Neutrophil (primary cell): ENCODE measurements at regions not wholly inside any gene's neighbourhood (a gene's known extent, or its start where the extent isn't known, plus 50 kb on each side); places are given as distances from the start of the nearest gene placed in this dataset.

ENCODE experiments used
- H3K27ac ChIP-seq: fragments of 200-600 bp; sonication (generic); 2 replicates; pipeline ENCODE4 v1.5.1; 2016; ENCODE audit warnings: mild to moderate bottlenecking, moderate library complexity
- H3K27me3 ChIP-seq: fragments of 200-600 bp; sonication (generic); 2 replicates; pipeline ENCODE4 v1.6.0; 2016; ENCODE audit warnings: mild to moderate bottlenecking
- H3K36me3 ChIP-seq: fragments of 200-600 bp; sonication (generic); 2 replicates; pipeline ENCODE4 v1.5.1; 2017
- H3K4me1 ChIP-seq, 2 experiments: fragments of 200-600 bp in 1 of 2; sonication (generic) in 1 of 2; 1 replicate in 1 of 2; 2 replicates in 1 of 2; pipeline versions ENCODE4 v1.5.1 to v1.6.1; 2013 to 2016; ENCODE audit warnings: low read depth in 1 of 2, low read length in 1 of 2, mild to moderate bottlenecking in 1 of 2, moderate library complexity in 1 of 2; ENCODE audit not compliant: control insufficient read depth in 1 of 2, insufficient read depth in 1 of 2
- H3K4me3 ChIP-seq, 2 experiments: fragments of 200-600 bp in 1 of 2; sonication (generic) in 1 of 2; 1 replicate in 1 of 2; 2 replicates in 1 of 2; pipeline ENCODE4 v1.5.1; 2013 to 2016; ENCODE audit warnings: low read depth in 1 of 2, low read length in 1 of 2, mild to moderate bottlenecking in 1 of 2, moderate library complexity in 1 of 2
- H3K9me3 ChIP-seq: fragments of 200-600 bp; sonication (generic); 2 replicates; pipeline ENCODE4 v1.5.1; 2016
- TF ChIP-seq, protein P1 (sequence below): fragments of 200-600 bp; sonication (generic); IDR thresholded peaks from 2 replicates; pipeline ENCODE4 v1.5.1; 2016; ENCODE audit warnings: antibody characterized with exemption

DNA sequence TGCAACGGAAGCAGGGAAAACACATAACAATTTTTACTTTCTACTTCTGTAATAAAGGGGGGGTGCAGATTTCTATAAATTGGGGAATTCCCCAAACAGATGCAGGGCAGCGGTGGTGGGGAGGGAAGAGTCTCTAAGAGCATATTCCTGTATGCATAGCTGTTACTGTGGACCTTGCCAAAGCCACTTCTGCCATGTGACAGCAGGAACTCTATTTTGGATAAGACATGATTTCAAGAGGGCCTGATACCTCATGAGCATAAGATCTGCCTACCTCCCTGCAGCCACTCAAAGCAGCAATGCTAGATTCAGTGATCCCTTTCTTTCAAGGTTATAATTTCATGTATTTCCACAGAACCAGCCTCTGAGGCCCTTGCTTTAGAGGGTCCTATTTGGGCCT lies 86.2 kb upstream of the CNKSR3 start:
- Histone ChIP-seq H3K4me3 (no peak overlapping the region), H3K27ac (no peak overlapping the region), H3K36me3 (no peaks in the 10 kb centered on the region), H3K9me3 (no peaks in the 10 kb centered on the region), H3K4me1 (no peaks in the 10 kb centered on the region), H3K27me3 (no peaks in the 10 kb centered on the region)
- TF ChIP-seq, protein P1, sequence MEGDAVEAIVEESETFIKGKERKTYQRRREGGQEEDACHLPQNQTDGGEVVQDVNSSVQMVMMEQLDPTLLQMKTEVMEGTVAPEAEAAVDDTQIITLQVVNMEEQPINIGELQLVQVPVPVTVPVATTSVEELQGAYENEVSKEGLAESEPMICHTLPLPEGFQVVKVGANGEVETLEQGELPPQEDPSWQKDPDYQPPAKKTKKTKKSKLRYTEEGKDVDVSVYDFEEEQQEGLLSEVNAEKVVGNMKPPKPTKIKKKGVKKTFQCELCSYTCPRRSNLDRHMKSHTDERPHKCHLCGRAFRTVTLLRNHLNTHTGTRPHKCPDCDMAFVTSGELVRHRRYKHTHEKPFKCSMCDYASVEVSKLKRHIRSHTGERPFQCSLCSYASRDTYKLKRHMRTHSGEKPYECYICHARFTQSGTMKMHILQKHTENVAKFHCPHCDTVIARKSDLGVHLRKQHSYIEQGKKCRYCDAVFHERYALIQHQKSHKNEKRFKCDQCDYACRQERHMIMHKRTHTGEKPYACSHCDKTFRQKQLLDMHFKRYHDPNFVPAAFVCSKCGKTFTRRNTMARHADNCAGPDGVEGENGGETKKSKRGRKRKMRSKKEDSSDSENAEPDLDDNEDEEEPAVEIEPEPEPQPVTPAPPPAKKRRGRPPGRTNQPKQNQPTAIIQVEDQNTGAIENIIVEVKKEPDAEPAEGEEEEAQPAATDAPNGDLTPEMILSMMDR, result no peak

DNA sequence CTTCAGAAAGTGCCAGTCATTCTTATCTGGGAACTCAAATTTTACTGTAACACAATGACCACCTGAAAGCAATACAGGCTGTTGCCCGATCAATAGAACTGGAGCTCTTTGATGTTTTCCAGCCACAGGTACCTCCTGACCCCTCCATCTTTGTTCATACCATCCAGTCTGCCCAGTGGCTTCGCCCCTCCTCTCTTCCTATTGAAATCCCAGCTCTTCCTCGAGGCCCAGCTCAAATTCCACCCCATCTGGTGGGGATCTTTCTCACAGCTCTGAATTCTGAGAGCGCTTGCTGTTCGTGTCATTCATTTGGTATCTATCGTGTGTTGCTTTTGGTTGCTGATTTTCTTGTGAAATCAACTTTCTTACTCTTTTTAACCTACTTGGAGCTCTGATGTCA lies 87.9 kb upstream of the CNKSR3 start:
- no peaks in the 10 kb centered on the region for H3K9me3 ChIP-seq
- H3K4me3 ChIP-seq, result no peak overlapping the region
- no peaks in the 10 kb centered on the region for H3K36me3 ChIP-seq
- no peak overlapping the region for H3K27ac ChIP-seq
- H3K4me1 ChIP-seq, result no peaks in the 10 kb centered on the region
- H3K27me3 ChIP-seq, result no peaks in the 10 kb centered on the region
- TF ChIP-seq, protein P1, result no peak

DNA sequence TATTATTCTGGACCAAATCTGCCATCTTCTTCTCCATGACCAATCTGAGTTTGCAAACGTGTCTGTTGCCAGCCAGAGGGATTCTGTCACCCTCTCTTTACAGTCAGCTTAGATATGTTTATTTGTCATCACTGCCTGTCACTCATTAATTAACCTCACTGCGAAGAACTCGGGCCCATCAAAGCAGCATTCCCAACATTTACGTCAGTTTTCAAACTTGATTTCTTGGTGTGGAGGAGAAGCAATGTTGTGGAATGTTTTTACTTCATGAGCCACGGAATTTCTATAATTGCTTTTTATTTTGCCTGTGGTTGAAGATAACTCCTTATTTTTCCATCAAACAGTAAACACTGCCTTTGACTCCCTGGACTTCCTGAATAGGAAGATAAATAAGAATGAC lies 91.8 kb upstream of the CNKSR3 start:
- H3K4me3 ChIP-seq, result no peak overlapping the region
- H3K27me3 ChIP-seq, result peaks cover 7% of the 10 kb centered on the region
- TF ChIP-seq, protein P1, result no peak
- no peaks in the 10 kb centered on the region for H3K4me1 ChIP-seq
- H3K36me3 ChIP-seq, result no peaks in the 10 kb centered on the region
- H3K27ac ChIP-seq, result no peak overlapping the region
- H3K9me3 ChIP-seq, result no peaks in the 10 kb centered on the region

DNA sequence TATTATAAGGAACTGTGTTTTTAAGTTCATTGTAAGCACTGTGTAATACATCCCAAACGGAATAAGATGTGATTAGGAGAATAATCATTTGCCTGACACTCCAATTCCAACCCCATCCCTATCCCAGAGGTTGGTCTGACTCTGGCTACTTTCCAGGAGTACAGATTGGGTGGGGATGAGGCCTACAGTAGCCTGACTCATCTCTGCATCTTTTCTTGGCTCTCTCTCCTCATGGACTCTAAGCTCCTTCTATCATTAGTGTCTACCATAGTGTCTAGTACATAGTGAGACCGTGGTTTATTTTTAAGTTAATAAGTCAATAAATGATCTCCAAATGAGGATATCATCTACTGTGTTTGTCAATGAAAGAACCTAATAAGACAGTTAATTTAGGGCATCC lies 92.2 kb upstream of the CNKSR3 start:
- H3K4me1 ChIP-seq, result no peaks in the 10 kb centered on the region
- no peak overlapping the region for H3K4me3 ChIP-seq
- H3K27me3 ChIP-seq, result peaks cover 7% of the 10 kb centered on the region
- no peaks in the 10 kb centered on the region for H3K9me3 ChIP-seq
- TF ChIP-seq, protein P1, result no peak
- H3K27ac ChIP-seq, result no peak overlapping the region
- H3K36me3 ChIP-seq, result no peaks in the 10 kb centered on the region

DNA sequence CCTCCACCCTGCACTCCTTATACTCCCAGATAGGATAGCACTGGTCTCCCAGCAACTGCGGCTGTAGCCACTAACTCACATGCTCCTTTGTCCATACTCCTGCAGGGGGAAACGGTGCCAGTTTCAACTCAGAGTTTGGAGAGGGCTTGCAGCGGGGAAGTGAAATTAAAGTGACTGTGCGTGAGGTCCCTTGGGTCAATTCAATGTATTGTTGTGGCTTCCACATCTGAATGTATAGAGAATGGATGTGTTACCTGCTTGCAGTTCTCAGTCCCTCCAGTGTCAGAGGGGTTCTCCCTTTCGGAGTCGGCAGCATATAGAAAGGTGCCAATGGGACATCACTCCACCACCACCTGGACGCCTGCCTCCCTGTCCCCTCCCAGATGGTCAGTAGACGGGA lies 93.6 kb upstream of the CNKSR3 start:
- TF ChIP-seq, protein P1, result no peak
- Histone ChIP-seq H3K4me1 (no peaks in the 10 kb centered on the region), H3K27me3 (peaks cover 7% of the 10 kb centered on the region), H3K4me3 (no peak overlapping the region), H3K27ac (no peak overlapping the region), H3K9me3 (no peaks in the 10 kb centered on the region), H3K36me3 (no peaks in the 10 kb centered on the region)
